ENCODE measurements at regions not wholly inside any gene's neighbourhood (a gene's known extent, or its start where the extent isn't known, plus 50 kb on each side); places are given as distances from the start of the nearest gene placed in this dataset.

GRCh38 chr1:194693244-194693643 is 1506.8 kb upstream of the B3GALT2 start:
- TF ChIP-seq CTCF (IDR thresholded peaks at IDR 0.05; ENCODE audit: insufficient read depth, low read length) (no peak), POLR2AphosphoS5 (IDR thresholded peaks at IDR 0.05; ENCODE audit: low read depth) (no peak), GABPA (IDR thresholded peaks at IDR 0.05; ENCODE audit: low read depth) (no peak), REST (IDR thresholded peaks at IDR 0.05; ENCODE audit: insufficient replicate concordance, low read depth) (no peak), SPI1 (IDR thresholded peaks at IDR 0.05; ENCODE audit: borderline replicate concordance, low read depth) (no peak)

Data from HL-60 (cell line).